Breast epithelium (tissue), 3 donors: ENCODE measurements at regions not wholly inside any gene's neighbourhood (a gene's known extent, or its start where the extent isn't known, plus 50 kb on each side); places are given as distances from the start of the nearest gene placed in this dataset.

ENCODE experiments used
- POLR2A ChIP-seq: fragments of 450-650 bp; IDR thresholded peaks from one replicate; pipeline ENCODE4 v1.6.1; 2016; ENCODE audit warnings: antibody characterized with exemption, mild to moderate bottlenecking, moderate library complexity
- POLR2AphosphoS5 ChIP-seq, 3 donors: sonication (generic); formaldehyde crosslinking; IDR thresholded peaks; one replicate each; pipeline ENCODE4 v1.6.1; 2017; ENCODE audit warnings: antibody characterized with exemption in 3 of 3
- TF ChIP-seq, protein P1 (sequence below), 3 donors: fragments of 450-650 bp; IDR thresholded peaks; one replicate each; pipeline ENCODE4 v1.5.1; 2016 to 2017; ENCODE audit warnings: antibody characterized with exemption in 3 of 3, mild to moderate bottlenecking in 3 of 3, moderate library complexity in 3 of 3

DNA sequence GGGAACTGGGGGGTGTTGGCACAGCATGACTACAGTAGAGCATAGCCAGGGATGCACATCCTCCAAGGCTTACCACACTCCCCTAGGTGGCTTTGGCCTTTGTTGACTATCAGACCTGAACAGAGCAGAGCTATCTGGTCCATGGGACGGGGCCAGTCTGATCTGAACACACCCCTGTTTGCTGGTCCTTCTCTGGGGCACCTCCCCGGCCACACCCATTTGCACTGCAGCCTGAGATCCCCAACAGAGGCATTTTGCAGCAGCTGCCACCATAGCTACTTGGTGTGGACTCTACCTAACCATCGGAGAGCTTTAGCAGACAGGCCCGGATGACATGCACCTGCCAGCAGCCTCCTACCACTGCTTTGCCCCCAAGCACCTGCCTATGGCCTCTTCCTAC lies 75.8 kb upstream of the NOX4 start:
- TF ChIP-seq, protein P1, sequence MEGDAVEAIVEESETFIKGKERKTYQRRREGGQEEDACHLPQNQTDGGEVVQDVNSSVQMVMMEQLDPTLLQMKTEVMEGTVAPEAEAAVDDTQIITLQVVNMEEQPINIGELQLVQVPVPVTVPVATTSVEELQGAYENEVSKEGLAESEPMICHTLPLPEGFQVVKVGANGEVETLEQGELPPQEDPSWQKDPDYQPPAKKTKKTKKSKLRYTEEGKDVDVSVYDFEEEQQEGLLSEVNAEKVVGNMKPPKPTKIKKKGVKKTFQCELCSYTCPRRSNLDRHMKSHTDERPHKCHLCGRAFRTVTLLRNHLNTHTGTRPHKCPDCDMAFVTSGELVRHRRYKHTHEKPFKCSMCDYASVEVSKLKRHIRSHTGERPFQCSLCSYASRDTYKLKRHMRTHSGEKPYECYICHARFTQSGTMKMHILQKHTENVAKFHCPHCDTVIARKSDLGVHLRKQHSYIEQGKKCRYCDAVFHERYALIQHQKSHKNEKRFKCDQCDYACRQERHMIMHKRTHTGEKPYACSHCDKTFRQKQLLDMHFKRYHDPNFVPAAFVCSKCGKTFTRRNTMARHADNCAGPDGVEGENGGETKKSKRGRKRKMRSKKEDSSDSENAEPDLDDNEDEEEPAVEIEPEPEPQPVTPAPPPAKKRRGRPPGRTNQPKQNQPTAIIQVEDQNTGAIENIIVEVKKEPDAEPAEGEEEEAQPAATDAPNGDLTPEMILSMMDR (IDR thresholded peaks at IDR 0.05): no peak
- TF ChIP-seq POLR2A: no peak
- TF ChIP-seq POLR2AphosphoS5 (IDR thresholded peaks at IDR 0.05): no peak
